ENCODE measurements at regions not wholly inside any gene's neighbourhood (a gene's known extent, or its start where the extent isn't known, plus 50 kb on each side); places are given as distances from the start of the nearest gene placed in this dataset.

GRCh38 chr18:60978338-60978737 is 354.9 kb upstream of the CDH20 start:
- DNase-seq (ENCODE audit: low spot score): no peak

GRCh38 chr18:60980422-60981005 is 352.7 kb upstream of the CDH20 start:
- no peak for DNase-seq (ENCODE audit: low spot score)

GRCh38 chr18:60981682-60982328 is 351.4 kb upstream of the CDH20 start:
- no peak for DNase-seq (ENCODE audit: low spot score)

GRCh38 chr18:60982329-60982695 is 350.9 kb upstream of the CDH20 start:
- DNase-seq (ENCODE audit: low spot score): no peak

- DNase-seq (ENCODE audit: low spot score): no peak
Measured at GRCh38 chr18:60982928-60983327, 350.3 kb upstream of the CDH20 start.

- no peak for DNase-seq (ENCODE audit: low spot score)
Measured at GRCh38 chr18:60984510-60984909, 348.7 kb upstream of the CDH20 start.

- no peak for DNase-seq (ENCODE audit: low spot score)
Measured at GRCh38 chr18:60987963-60988362, 345.3 kb upstream of the CDH20 start.

GRCh38 chr18:60996326-60996725 is 336.9 kb upstream of the CDH20 start:
- DNase-seq (ENCODE audit: low spot score): no peak

- DNase-seq (ENCODE audit: low spot score): no peak
Measured at GRCh38 chr18:60996822-60997221, 336.4 kb upstream of the CDH20 start.

GRCh38 chr18:61001138-61001537 is 332.1 kb upstream of the CDH20 start:
- no peak for DNase-seq (ENCODE audit: low spot score)

GRCh38 chr18:61006687-61007224 is 326.5 kb upstream of the CDH20 start:
- no peak for DNase-seq (ENCODE audit: low spot score)

- DNase-seq (ENCODE audit: low spot score): no peak
Measured at GRCh38 chr18:61019338-61020301, 313.6 kb upstream of the CDH20 start.

- no peak for DNase-seq (ENCODE audit: low spot score)
Measured at GRCh38 chr18:61025596-61025995, 307.6 kb upstream of the CDH20 start.

- DNase-seq (ENCODE audit: low spot score): no peak
Measured at GRCh38 chr18:61031626-61032025, 301.6 kb upstream of the CDH20 start.

- DNase-seq (ENCODE audit: low spot score): no peak
Measured at GRCh38 chr18:61034580-61034979, 298.6 kb upstream of the CDH20 start.

GRCh38 chr18:61039251-61039650 is 294.0 kb upstream of the CDH20 start:
- no peak for DNase-seq (ENCODE audit: low spot score)

- no peak for DNase-seq (ENCODE audit: low spot score)
Measured at GRCh38 chr18:61047794-61048193, 285.4 kb upstream of the CDH20 start.

GRCh38 chr18:61057443-61057842 is 275.8 kb upstream of the CDH20 start:
- no peak for DNase-seq (ENCODE audit: low spot score)

GRCh38 chr18:61062258-61062657 is 271.0 kb upstream of the CDH20 start:
- DNase-seq (ENCODE audit: low spot score): no peak

GRCh38 chr18:61064911-61065310 is 268.3 kb upstream of the CDH20 start:
- DNase-seq (ENCODE audit: low spot score): no peak

GRCh38 chr18:61076986-61077385 is 256.2 kb upstream of the CDH20 start:
- no peak for DNase-seq (ENCODE audit: low spot score)

GRCh38 chr18:61079714-61080113 is 253.5 kb upstream of the CDH20 start:
- DNase-seq (ENCODE audit: low spot score): no peak
